CD4-positive, CD25-positive, alpha-beta regulatory T cell (primary cell): ENCODE measurements at regions not wholly inside any gene's neighbourhood (a gene's known extent, or its start where the extent isn't known, plus 50 kb on each side); places are given as distances from the start of the nearest gene placed in this dataset.

Experiments
- ATAC-seq, 2 donors: fragments of 150-1000 bp; cut with Tn5 transposase; one replicate each; pipeline ENCODE4 v1.10.0; 2021; ENCODE audit warnings: low read depth in 2 of 2, moderate number of reproducible peaks in 2 of 2, moderate library complexity in 1 of 2
- DNase-seq, 3 donors: peaks; one replicate each; pipeline versions ENCODE4 v3.0.0 to v3.0.0-alpha.2; 2012 to 2022; ENCODE audit warnings: mixed read lengths in 1 of 3
- H3K27ac ChIP-seq: one replicate; pipeline ENCODE4 v1.7.0; 2013; ENCODE audit warnings: mild to moderate bottlenecking, low read length; ENCODE audit not compliant: insufficient read depth, poor library complexity, severe bottlenecking
- H3K27me3 ChIP-seq: one replicate; pipeline ENCODE4 v1.7.0; 2013; ENCODE audit warnings: low read length; ENCODE audit not compliant: control insufficient read depth, insufficient read depth
- H3K36me3 ChIP-seq: one replicate; pipeline ENCODE4 v1.7.0; 2013; ENCODE audit warnings: mild to moderate bottlenecking, low read length, moderate library complexity; ENCODE audit not compliant: control insufficient read depth, insufficient read depth
- H3K4me1 ChIP-seq: 2 replicates; pipeline ENCODE4 v1.7.0; 2013; ENCODE audit warnings: mild to moderate bottlenecking, low read length; ENCODE audit not compliant: insufficient read depth, control insufficient read depth, poor library complexity, severe bottlenecking
- H3K4me3 ChIP-seq: one replicate; pipeline ENCODE4 v1.7.0; 2013; ENCODE audit warnings: low read depth, mild to moderate bottlenecking, low read length, moderate library complexity
- H3K9me3 ChIP-seq, 2 experiments: 1 replicate in 1 of 2; 2 replicates in 1 of 2; pipeline ENCODE4 v1.7.0; 2013; ENCODE audit warnings: low read length in 2 of 2, mild to moderate bottlenecking in 1 of 2, moderate library complexity in 1 of 2; ENCODE audit not compliant: control insufficient read depth in 2 of 2
- H3K27ac Mint-ChIP-seq, 3 donors: one replicate each; pipeline ENCODE4 v1.8.0; 2020 to 2022; ENCODE audit warnings: mild to moderate bottlenecking in 3 of 3, mixed read lengths in 3 of 3, moderate library complexity in 2 of 3
- H3K27me3 Mint-ChIP-seq: one replicate; pipeline ENCODE4 v1.8.0; 2022; ENCODE audit warnings: mild to moderate bottlenecking, mixed read lengths
- H3K36me3 Mint-ChIP-seq: one replicate; pipeline ENCODE4 v1.8.0; 2020; ENCODE audit warnings: mixed read lengths
- H3K4me1 Mint-ChIP-seq, 4 donors: one replicate each; pipeline ENCODE4 v1.8.0; 2020 to 2022; ENCODE audit warnings: mixed read lengths in 4 of 4, mild to moderate bottlenecking in 1 of 4
- H3K4me3 Mint-ChIP-seq, 4 donors: one replicate each; pipeline ENCODE4 v1.8.0; 2020 to 2022; ENCODE audit warnings: mild to moderate bottlenecking in 4 of 4, mixed read lengths in 4 of 4, moderate library complexity in 3 of 4
- H3K9me3 Mint-ChIP-seq, 7 donors: one replicate each; pipeline ENCODE4 v1.8.0; 2020 to 2022; ENCODE audit warnings: mixed read lengths in 7 of 7, mild to moderate bottlenecking in 3 of 7, moderate library complexity in 2 of 7

DNA sequence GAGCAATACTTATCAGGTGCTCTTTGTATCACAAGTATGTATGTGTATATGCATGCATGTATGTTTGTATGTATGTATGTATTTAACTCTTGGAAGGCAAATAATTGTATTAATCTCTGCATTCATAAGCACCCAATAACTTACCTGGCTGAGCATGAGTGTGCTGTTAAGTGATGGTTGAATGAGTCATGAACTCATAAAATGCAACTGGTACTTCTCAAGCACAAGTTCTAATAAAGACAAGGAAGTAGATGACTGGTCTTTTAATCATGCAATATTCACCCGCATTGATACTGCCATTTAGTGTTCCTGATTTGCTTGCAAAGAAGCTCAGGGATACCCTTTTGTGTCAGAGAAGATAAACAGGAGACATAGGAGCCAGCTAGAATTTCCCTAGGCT lies 204.9 kb upstream of the TRPM3 start:
- Histone ChIP-seq H3K9me3 (no peaks in the 10 kb centered on the region), H3K36me3 (no peaks in the 10 kb centered on the region), H3K27ac (no peak overlapping the region), H3K27me3 (no peaks in the 10 kb centered on the region), H3K4me1 (no peaks in the 10 kb centered on the region), H3K4me3 (no peak overlapping the region)
- H3K27me3 Mint-ChIP-seq = no peaks in the 10 kb centered on the region
- H3K4me3 Mint-ChIP-seq = no peak overlapping the region
- no peak for DNase-seq
- ATAC-seq = no peak
- H3K9me3 Mint-ChIP-seq = no peaks in the 10 kb centered on the region
- no peaks in the 10 kb centered on the region for H3K4me1 Mint-ChIP-seq
- H3K27ac Mint-ChIP-seq = no peak overlapping the region
- H3K36me3 Mint-ChIP-seq = no peaks in the 10 kb centered on the region

DNA sequence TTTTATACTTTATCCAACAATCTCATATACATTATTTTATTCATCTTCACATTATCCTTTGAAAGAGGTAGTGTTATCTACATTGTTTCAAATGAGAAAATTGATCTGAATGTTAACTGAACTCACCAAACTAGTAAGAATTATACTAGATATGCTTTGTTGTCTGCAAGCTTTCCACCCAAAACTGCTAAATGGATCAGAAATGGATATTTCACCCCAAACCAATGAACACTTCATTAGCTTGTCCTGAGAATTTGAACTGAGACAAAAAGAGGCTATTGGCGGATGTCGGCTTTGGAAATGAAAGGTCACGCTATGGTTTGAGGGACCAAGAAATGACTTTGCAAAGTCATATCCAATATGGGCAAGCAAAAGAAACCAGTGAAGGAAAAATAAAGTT lies 201.9 kb upstream of the TRPM3 start:
- H3K4me3 Mint-ChIP-seq = no peak overlapping the region
- ATAC-seq (no peak), DNase-seq (no peak)
- Histone ChIP-seq H3K27ac (no peak overlapping the region), H3K4me1 (no peaks in the 10 kb centered on the region), H3K9me3 (no peaks in the 10 kb centered on the region), H3K27me3 (peaks cover 2% of the 10 kb centered on the region), H3K36me3 (no peaks in the 10 kb centered on the region), H3K4me3 (no peak overlapping the region)
- H3K9me3 Mint-ChIP-seq = peaks cover 0 to 2% (median 0%) of the 10 kb centered on the region in 7 donors
- no peaks in the 10 kb centered on the region for H3K27me3 Mint-ChIP-seq
- H3K36me3 Mint-ChIP-seq = no peaks in the 10 kb centered on the region
- no peaks in the 10 kb centered on the region for H3K4me1 Mint-ChIP-seq
- no peak overlapping the region for H3K27ac Mint-ChIP-seq

DNA sequence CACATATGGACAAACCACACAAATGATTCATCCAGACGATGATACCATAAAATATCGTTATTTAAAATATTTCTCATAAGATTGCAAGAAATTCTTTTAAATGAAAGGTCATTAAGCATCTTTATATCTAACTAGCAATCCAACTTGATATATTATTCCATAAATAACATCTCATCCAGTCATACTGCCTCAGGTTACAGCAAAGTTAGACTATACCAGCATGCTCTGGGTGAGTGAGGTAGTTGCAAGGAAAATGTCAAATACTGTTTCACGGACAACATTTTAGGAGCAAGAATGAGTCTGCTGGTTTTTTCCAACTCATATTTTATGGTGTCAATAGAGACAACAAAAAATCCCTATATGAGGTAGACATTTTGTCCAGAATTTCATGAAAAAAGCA lies 200.9 kb upstream of the TRPM3 start:
- Mint-ChIP-seq H3K36me3 (no peaks in the 10 kb centered on the region), H3K4me1 (no peaks in the 10 kb centered on the region), H3K9me3 (peaks cover 0 to 2% (median 0%) of the 10 kb centered on the region in 7 donors), H3K27me3 (no peaks in the 10 kb centered on the region), H3K4me3 (no peak overlapping the region), H3K27ac (no peak overlapping the region)
- no peaks in the 10 kb centered on the region for H3K4me1 ChIP-seq
- peaks cover 2% of the 10 kb centered on the region for H3K27me3 ChIP-seq
- no peak for DNase-seq
- no peak overlapping the region for H3K27ac ChIP-seq
- no peaks in the 10 kb centered on the region for H3K36me3 ChIP-seq
- H3K4me3 ChIP-seq = no peak overlapping the region
- H3K9me3 ChIP-seq = no peaks in the 10 kb centered on the region
- ATAC-seq = no peak

DNA sequence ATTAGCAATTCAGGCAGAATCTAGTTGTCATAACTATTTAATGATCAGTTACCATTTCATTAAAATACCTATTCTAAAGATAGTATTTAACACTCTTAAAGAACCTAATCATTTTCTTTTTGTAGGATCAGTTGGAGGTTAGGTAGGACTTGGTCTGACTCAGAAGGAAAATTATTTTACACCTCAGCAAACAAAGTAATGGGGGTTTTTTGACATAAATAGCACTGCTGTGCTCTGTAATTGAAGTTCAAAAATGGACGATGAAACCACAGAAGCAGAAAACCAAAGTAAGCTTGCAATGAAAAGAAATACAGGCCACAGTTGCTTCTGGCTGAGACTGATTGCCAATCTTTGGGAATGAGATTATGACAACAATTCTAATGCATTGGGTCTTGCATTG lies 187.0 kb upstream of the TRPM3 start:
- no peaks in the 10 kb centered on the region for H3K36me3 Mint-ChIP-seq
- Histone ChIP-seq H3K27me3 (no peaks in the 10 kb centered on the region), H3K9me3 (no peaks in the 10 kb centered on the region), H3K27ac (no peak overlapping the region), H3K4me3 (no peak overlapping the region), H3K36me3 (no peaks in the 10 kb centered on the region), H3K4me1 (no peaks in the 10 kb centered on the region)
- peaks cover 4% of the 10 kb centered on the region for H3K27me3 Mint-ChIP-seq
- DNase-seq = no peak
- no peaks in the 10 kb centered on the region for H3K4me1 Mint-ChIP-seq
- ATAC-seq = no peak
- H3K27ac Mint-ChIP-seq = no peak overlapping the region
- no peak overlapping the region for H3K4me3 Mint-ChIP-seq
- H3K9me3 Mint-ChIP-seq = peaks cover 0 to 2% (median 0%) of the 10 kb centered on the region in 7 donors

DNA sequence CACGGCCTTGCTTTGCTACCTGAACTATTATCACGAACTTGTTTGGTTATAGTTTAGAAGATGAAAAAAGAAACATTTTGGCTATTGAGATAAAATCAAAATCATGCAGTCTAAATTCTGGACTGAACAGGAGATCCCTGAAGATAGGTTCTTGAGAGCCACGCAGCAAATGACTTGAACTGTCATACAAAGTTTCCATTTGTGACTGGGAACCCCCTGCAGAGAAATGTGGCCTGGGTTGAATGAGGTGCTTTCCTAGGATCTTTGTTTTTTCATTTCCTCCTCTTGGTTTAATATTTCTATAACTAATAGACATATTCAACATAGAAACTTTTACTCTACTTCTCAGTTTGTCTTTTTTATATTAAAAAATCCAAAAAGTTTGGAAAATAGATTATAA lies 184.7 kb upstream of the TRPM3 start:
- H3K27ac ChIP-seq = no peak overlapping the region
- H3K36me3 Mint-ChIP-seq = no peaks in the 10 kb centered on the region
- peaks cover 0 to 2% (median 0%) of the 10 kb centered on the region in 7 donors for H3K9me3 Mint-ChIP-seq
- H3K4me3 Mint-ChIP-seq = no peak overlapping the region
- DNase-seq = no peak
- H3K4me1 Mint-ChIP-seq = no peaks in the 10 kb centered on the region
- no peaks in the 10 kb centered on the region for H3K27me3 Mint-ChIP-seq
- no peaks in the 10 kb centered on the region for H3K4me1 ChIP-seq
- H3K9me3 ChIP-seq = no peaks in the 10 kb centered on the region
- no peaks in the 10 kb centered on the region for H3K27me3 ChIP-seq
- H3K27ac Mint-ChIP-seq = no peak overlapping the region
- no peak for ATAC-seq
- no peaks in the 10 kb centered on the region for H3K36me3 ChIP-seq
- H3K4me3 ChIP-seq = no peak overlapping the region

DNA sequence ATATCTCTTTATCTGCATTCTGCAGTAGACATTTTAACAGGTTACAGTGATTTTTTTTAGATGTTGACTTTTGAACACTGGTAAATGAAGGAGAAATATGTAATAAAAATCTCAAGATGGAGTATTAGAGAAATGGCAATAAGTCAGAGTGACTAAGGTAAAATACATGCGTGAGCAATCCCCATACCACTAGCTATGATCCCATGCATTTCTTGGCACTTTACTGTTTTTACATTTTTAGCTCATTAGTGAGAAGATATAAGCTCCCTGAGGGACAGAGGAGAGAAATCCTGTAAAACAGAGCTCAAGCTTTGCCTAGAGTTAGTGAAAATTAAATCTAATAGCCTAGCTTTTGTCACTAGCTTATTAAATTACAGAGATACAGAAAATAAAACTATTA lies 181.9 kb upstream of the TRPM3 start:
- DNase-seq = no peak
- ATAC-seq = no peak
- H3K4me3 ChIP-seq = no peak overlapping the region

DNA sequence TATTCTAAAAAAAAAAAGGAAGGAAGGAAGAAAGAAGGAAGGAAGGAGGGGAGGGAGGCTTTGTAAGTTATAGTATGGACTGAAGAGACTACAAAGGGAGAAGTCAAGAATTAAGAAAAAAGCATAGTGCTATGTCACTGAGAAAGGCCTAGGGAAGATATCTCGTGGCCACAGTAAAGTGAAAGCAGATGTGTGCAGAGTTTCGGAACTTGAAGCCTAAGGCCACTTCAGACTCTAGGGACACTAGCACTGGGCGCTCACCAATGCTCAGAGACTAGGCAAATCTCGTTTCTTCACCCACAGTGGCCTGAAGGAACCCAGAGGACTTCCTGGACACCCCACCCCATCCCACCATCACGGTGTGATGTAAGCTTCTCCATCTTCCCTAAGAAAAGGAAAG lies 181.4 kb upstream of the TRPM3 start:
- no peaks in the 10 kb centered on the region for H3K4me1 ChIP-seq
- no peak overlapping the region for H3K4me3 ChIP-seq
- no peaks in the 10 kb centered on the region for H3K9me3 ChIP-seq
- Mint-ChIP-seq H3K36me3 (no peaks in the 10 kb centered on the region), H3K4me1 (no peaks in the 10 kb centered on the region), H3K4me3 (no peak overlapping the region), H3K27me3 (peaks cover 4% of the 10 kb centered on the region), H3K9me3 (peaks cover 0 to 2% (median 0%) of the 10 kb centered on the region in 7 donors), H3K27ac (no peak overlapping the region)
- ATAC-seq = no peak
- DNase-seq = no peak
- H3K27ac ChIP-seq = no peak overlapping the region
- H3K27me3 ChIP-seq = no peaks in the 10 kb centered on the region
- H3K36me3 ChIP-seq = no peaks in the 10 kb centered on the region

More for the DNA sequence above, 181.9 kb upstream of the TRPM3 start:
- Mint-ChIP-seq H3K36me3 (no peaks in the 10 kb centered on the region), H3K9me3 (peaks cover 0 to 2% (median 0%) of the 10 kb centered on the region in 7 donors), H3K4me1 (no peaks in the 10 kb centered on the region), H3K27me3 (peaks cover 4% of the 10 kb centered on the region), H3K27ac (no peak overlapping the region), H3K4me3 (no peak overlapping the region)
- Histone ChIP-seq H3K9me3 (no peaks in the 10 kb centered on the region), H3K27me3 (no peaks in the 10 kb centered on the region), H3K4me1 (no peaks in the 10 kb centered on the region), H3K36me3 (no peaks in the 10 kb centered on the region), H3K27ac (no peak overlapping the region)

DNA sequence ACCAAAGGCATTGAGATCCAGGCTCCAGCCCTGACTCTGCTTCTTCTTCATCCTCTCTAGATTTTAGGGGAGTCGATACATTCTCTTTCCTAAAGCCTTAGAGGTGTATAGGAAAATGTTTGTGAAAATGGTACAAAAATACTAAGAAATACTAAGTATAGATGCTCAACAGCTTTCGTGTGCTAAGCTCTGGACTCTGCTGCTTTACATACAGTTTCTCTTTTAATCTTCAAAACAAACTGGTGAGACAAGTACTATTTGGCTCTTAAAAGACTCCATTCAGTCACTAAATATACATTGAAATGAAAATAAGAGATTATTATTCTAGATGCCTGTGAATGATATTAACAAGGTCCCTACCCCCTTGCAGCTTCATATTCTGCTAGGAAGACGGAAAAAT lies 174.5 kb upstream of the TRPM3 start:
- H3K4me3 ChIP-seq = no peak overlapping the region
- DNase-seq (no peak), ATAC-seq (no peak)
- no peaks in the 10 kb centered on the region for H3K27me3 ChIP-seq
- no peaks in the 10 kb centered on the region for H3K4me1 ChIP-seq
- Mint-ChIP-seq H3K4me3 (no peak overlapping the region), H3K27me3 (peaks cover 4% of the 10 kb centered on the region), H3K27ac (no peak overlapping the region), H3K9me3 (no peaks in the 10 kb centered on the region), H3K36me3 (no peaks in the 10 kb centered on the region), H3K4me1 (no peaks in the 10 kb centered on the region)
- no peaks in the 10 kb centered on the region for H3K36me3 ChIP-seq
- H3K9me3 ChIP-seq = no peaks in the 10 kb centered on the region
- H3K27ac ChIP-seq = no peak overlapping the region
